ENCODE measurements at regions not wholly inside any gene's neighbourhood (a gene's known extent, or its start where the extent isn't known, plus 50 kb on each side); places are given as distances from the start of the nearest gene placed in this dataset.

- TF ChIP-seq, protein P1, sequence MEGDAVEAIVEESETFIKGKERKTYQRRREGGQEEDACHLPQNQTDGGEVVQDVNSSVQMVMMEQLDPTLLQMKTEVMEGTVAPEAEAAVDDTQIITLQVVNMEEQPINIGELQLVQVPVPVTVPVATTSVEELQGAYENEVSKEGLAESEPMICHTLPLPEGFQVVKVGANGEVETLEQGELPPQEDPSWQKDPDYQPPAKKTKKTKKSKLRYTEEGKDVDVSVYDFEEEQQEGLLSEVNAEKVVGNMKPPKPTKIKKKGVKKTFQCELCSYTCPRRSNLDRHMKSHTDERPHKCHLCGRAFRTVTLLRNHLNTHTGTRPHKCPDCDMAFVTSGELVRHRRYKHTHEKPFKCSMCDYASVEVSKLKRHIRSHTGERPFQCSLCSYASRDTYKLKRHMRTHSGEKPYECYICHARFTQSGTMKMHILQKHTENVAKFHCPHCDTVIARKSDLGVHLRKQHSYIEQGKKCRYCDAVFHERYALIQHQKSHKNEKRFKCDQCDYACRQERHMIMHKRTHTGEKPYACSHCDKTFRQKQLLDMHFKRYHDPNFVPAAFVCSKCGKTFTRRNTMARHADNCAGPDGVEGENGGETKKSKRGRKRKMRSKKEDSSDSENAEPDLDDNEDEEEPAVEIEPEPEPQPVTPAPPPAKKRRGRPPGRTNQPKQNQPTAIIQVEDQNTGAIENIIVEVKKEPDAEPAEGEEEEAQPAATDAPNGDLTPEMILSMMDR (conservative IDR thresholded peaks at IDR 0.05; ENCODE audit: low read depth, low read length): no peak
- TF ChIP-seq EZH2 (IDR thresholded peaks at IDR 0.05; ENCODE audit: borderline replicate concordance, low read depth, low read length, poor library complexity, severe bottlenecking): no peak
These were observed 232.6 kb downstream of the TBL1XR1 start for GRCh38 chr3:176964661-176965060.
